NCI-H2227 treated with DMSO at 0.1 percent for 48 hours (cell line): ENCODE measurements at regions not wholly inside any gene's neighbourhood (a gene's known extent, or its start where the extent isn't known, plus 50 kb on each side); places are given as distances from the start of the nearest gene placed in this dataset.
"Not testable (repeated sequence)": the region's sequence is repeated elsewhere in the genome, so short reads cannot be mapped to it uniquely, and the experiment has no call there.

Experiments used
- DNase-seq: peaks from one replicate; lab custom pipeline; 2025; lab: John Stamatoyannopoulos, UW

- DNase-seq: not testable (repeated sequence)
Measured at GRCh38 chr1:149229813-149230212, 126.5 kb upstream of the NBPF9 start.

DNA sequence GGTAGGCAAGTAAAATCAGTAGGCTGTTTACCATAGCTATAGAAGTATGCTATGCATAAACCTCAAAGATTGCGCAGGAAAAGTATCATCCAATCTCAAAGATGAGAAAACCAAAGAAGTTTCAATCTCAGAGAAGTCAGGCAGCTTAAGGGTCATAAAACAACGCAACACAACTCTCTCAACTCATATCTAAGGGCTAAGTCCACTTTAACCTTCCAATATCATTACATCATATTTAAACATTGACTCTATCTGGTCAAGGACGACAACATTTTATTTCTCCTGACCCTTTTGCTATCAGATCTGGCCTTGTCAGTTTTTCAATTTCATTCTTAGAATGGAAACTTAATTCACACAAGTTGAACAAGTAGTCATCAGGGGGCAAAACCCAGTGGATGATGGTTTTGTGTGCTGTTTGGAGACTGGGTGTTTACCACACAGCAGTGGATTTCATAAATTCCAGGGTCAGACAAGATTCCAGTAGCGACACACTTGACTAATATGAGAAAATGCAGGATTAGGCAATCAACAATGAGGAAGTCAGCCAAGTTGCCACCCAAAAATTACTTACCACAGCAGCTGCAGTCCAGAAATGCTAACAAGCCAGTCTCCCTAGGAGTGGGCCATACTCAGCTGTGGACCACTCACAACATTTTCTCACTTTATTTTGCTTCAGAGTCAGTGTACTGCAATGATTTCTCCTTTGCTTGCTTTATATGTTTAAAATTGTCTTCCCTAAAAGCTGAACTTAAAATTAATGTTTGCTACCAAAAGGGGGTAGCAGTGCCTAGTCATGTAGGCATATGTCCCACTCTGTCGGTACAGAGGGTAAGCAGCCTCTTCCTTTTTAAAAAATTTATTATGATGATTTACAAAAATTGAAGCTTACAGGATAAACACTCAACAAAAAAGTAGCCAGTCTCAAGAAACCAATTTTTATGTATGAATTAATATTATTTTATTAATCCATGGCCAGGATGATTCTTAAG is 131.9 kb upstream of the NBPF9 start:
- DNase-seq: not testable (repeated sequence)

DNA sequence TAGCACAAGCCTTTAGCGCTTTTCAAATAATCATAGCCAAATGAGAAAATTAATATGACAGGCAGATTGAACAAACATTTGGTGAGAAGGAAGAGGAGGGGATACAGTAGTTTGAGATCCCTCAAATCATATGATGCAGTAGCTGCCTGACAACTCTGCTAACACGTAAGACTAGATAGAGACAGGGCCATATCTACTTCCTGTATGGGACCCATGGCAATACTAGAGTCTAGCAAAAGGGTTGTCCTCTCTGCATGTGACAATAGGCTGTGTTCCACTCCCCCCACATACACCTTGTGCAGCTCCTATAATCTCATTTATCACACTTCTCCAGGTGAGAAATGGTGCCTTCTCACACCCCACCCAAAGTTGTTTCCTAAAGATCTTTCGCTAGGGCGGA is 134.2 kb upstream of the NBPF9 start:
- not testable (repeated sequence) for DNase-seq

GRCh38 chr1:149239897-149240508 is 136.7 kb upstream of the NBPF9 start:
- not testable (repeated sequence) for DNase-seq

DNA sequence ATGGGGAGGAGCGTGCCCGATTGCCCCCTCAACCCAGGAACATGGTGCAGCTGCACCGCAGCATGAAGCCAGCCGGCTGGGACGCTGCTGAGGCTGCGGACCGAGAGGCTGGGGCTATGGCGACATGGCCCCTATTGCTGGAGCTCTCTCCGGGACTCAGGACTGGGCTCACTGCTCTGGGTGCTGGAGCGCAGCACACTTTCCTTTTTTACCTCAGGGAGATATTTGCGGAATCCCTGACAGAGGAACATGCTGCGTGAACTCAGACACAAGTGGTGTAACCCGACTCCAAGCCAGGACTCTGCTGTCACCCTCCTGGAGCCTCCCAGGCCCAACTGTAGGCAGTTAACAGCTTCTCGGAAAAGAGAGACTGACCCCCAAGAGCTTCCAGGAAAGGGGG is 137.2 kb upstream of the NBPF9 start:
- not testable (repeated sequence) for DNase-seq

- not testable (repeated sequence) for DNase-seq
Measured at GRCh38 chr1:149241272-149241671, 137.9 kb upstream of the NBPF9 start.

DNA sequence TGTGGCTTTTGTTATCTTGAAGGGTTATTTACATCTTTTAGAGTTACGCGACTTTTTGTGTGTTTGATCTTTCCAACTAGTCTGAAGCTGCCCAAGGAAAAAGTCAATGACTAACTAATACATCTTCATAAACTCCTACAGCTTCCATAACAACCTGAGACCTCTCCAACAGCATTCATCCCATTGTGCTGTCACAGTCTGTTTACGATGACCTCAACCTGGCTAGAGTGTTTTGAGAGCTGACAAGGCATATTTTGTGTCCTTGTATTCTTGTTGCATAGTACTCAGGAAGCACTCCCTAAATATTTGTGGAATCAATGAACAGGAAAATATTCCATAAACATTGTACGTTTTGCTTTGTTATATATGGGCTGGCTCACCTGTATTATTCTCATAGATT is 140.2 kb upstream of the NBPF9 start:
- DNase-seq: not testable (repeated sequence)

DNA sequence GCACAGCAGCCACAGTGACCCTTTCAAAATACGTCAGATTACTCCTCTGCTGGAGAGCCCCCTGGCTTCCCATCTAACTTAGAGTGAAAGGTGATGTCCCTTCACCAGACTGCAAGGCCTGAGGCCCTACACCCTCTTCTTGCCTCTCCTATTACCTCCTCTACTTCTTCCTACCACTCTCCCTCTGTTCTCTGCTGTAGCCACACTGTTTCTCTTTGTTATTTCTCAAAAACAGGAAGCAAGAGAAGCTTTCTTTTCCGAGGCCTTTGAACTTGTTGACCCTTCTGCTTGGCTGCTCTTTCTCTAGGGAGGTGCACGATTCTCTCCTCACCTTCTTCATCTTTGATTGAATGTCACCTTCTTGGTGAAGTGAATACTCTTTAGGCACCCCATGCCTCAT is 141.3 kb upstream of the NBPF9 start:
- DNase-seq: not testable (repeated sequence)

DNA sequence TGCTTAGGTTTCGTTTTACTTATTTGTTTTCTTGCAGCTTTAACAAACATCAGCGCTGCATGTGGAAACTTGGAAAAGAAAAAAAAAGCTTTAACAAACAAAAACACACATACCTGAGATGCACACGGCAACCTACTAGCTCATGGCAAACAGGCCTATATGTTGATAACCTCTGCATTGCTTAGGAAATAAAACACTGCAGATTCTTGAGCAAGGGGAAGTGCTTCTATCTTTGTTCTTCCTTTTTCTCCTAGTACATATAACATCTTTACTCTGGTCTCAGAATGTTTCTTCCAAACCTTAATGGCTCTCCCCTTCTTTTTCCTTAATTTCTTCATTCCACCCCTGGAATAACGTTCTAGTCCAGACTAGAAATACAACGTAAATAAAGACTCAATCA is 142.9 kb upstream of the NBPF9 start:
- not testable (repeated sequence) for DNase-seq

DNA sequence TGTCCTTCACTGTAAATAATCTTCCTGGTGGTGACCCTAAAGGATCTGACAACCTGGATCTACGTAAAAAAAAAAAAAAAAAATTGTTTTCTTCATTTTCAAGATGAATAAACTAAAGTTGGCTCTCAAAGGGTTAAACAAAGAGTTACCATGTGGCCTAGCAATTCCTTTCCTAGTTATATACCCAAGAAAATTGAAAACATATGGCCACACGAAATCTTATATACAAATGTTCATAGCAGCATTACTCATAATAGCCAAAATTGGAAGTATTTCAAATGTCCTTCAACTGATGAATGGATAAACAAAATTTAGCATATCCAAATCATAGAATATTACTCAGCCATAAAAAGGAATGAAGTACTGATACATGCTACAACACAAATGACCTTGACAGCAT is 145.3 kb upstream of the NBPF9 start:
- DNase-seq: not testable (repeated sequence)

GRCh38 chr1:149249850-149250467 is 146.6 kb upstream of the NBPF9 start:
- not testable (repeated sequence) for DNase-seq

DNA sequence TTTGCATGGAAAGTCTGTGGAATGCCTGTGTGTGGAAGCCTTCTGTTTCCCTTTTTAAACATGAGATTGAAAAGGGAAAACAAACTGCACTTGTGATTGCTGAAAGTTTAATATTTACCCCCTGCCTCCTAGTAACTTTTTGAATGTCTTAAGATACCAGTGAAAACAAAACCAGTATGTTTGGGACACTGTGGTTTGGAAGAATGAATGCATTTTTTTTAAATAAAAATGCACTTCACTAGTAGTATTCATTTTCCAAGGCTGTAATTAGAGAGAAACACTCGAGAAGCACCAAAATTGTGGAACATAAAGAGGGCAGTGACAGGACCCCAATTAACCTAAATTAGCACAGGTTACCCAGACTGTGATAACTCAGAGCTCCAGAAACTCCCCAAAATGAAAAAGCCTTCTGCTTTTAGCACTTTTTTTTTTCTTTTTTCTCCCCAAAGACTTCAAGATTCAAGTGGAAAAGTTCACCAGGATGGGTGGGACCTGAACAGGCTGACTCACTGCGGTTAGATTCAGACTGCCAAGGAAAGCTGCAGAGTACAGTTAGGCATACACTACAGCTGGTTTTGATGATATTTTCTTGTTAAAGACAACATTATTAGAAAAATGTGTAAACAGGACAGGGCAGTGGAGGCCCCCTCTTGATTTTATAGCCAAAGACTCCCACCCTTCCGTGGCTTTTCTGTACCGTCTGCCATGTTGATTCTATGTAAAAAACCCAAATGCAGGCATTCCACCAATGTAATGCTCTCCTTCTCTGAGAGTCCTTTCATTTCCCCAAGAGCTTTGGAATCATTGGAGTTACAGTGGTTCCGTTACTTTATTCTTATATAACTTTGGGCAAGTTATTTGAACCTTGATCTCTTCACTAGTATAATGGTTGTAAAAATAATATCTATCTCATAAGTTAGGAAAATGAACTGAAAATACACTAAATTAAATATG is 151.8 kb upstream of the NBPF9 start:
- not testable (repeated sequence) for DNase-seq

DNA sequence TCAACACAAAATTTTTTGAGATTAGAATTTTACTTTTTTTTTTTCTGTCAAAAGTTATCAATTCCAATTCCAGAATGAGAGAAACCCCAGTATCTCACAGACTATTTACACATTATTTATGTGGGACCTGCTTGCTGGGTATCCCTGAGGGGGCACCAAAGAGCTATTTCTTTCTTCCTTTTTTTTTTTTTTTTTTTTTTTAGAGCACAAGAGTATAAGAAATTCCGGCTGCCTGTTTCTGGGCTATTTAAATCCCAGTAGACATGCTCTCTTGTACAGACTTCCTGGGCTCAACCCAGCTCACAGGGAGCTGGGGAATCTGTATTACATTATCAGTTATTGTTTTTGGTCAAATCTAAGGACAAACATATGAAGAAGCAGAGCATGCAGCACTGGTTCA is 156.9 kb upstream of the NBPF9 start:
- DNase-seq: not testable (repeated sequence)

DNA sequence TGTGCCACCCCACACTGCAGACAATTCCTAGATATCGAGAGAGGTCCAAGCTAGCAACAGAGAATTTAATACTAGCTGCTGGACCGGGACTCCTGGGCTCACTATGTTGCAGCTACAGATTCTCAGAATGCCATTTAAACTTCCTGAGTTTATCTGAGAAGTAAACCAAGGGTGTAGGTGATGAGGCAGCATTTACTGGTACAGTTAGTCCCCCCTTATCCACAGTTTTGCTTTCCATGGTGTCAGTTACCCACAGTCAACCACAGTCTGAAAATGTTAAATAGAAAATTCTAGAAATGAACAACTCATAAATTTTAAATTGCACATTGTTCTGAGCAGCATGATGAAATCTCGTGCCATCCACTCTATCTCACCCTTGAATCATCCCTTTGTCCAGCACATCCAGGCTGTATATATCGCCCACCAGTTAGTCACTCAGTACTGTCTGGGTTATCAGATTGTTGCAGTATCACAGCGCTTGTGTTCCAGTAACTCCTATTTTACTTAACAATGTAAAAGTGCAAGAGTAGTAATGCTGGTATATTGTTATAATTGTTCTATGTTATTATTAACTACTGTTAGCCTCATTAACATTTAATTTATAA is 157.5 kb upstream of the NBPF9 start:
- not testable (repeated sequence) for DNase-seq

GRCh38 chr1:149267287-149267686 is 163.9 kb upstream of the NBPF9 start:
- DNase-seq: not testable (repeated sequence)

DNA sequence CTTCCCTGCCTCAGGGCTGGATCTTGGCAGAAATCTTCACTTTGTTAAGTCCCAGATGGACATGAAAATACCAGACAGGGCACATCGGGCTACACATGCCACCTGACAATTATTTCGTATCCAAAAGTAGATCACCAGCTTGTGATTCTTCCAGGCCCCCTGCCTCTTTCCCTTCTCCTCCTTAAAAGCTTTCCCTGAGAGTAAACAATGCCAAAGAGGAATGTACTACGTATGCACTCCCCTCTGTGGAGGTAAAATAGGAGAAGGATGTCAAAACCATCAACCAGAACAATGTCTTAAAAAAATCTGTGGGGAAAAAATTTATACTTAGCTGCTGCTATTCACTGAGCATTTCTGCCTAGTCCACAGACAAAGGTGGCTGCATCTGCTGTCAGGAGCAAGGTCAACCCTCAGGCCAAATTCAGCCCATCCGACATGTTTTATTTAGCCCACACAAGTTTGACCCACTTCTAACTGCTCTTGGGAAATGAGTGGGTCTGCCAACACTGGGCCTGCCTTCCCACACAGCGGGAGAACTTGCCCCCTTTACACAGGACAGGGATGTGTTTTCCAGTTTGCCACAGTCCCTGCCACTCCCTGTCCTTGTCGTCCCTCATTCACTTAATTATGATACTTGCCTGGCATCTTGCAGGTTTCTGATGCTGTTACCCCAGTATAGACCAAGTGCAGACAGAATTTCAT is 165.8 kb upstream of the NBPF9 start:
- DNase-seq: not testable (repeated sequence)

- not testable (repeated sequence) for DNase-seq
Measured at GRCh38 chr1:149269833-149270232, 166.5 kb upstream of the NBPF9 start.

DNA sequence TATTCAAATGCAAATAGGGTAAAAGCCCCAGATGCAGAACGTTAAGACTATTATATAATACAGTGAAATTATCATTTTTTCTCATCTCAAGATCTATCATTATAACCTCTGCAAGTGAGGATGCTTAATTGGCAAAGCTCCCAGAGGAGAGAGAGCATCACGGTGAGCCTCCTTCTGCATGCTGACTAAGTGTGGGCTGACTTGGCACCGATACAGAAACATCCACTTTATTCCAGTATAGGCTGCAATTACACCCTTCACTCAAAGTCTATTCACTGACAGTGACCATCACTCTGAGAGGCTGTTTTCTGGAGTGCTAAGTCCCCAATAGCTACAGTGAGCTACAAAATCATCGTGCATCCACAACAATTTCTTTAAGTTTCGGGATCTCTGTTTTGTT is 171.1 kb upstream of the NBPF9 start:
- not testable (repeated sequence) for DNase-seq

DNA sequence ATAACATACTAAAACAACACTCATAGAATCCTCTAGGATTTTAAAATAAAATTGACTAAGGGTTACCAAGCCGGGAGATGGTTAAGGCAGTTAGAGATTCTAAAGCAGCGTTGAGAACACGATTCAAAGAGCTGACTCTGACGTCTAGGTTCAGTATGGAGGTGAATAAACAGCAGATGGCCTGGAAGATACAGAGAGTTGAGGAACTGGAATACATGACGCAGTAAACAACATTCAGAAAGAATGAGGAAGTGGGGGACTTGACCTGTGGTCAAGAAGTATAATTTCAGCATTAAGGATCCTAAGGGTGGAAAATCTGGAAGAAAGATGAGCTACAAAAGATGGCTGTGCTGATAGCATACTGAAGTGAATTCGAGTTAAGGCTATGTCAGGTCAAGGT is 172.5 kb upstream of the NBPF9 start:
- not testable (repeated sequence) for DNase-seq

DNA sequence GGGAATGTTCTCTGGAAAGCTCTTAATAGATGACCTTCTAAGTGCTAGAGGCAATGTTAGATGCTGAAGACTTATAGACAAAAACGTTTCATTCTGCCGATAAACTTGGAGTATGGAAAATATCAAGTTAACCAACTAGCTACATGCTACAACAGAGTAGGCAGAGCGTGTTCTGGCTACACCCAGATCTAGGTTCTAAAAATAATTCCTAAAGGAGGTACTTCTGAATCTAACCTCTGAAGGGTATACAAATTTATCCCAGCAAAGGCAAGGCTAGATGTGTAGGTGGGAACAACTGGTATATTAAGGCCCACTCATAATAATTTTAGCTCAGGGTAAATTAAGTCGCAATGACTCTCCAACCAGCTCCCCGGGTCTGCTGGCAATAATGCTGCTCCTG is 173.1 kb upstream of the NBPF9 start:
- not testable (repeated sequence) for DNase-seq
